Neural crest cell (in vitro differentiated cells): ENCODE measurements at regions not wholly inside any gene's neighbourhood (a gene's known extent, or its start where the extent isn't known, plus 50 kb on each side); places are given as distances from the start of the nearest gene placed in this dataset.

Experiments used
- DNase-seq: peaks from one replicate; pipeline ENCODE4 v3.0.0; 2021; ENCODE audit warnings: low read depth, mixed read lengths, low spot score
- H3K27ac Mint-ChIP-seq: one replicate; pipeline ENCODE4 v1.8.0; 2021; ENCODE audit warnings: mild to moderate bottlenecking, mixed read lengths; ENCODE audit not compliant: unreplicated experiment
- H3K27me3 Mint-ChIP-seq: 2 replicates; pipeline ENCODE4 v1.8.0; 2021; ENCODE audit warnings: low read depth, mild to moderate bottlenecking, mixed read lengths
- H3K36me3 Mint-ChIP-seq: 2 replicates; pipeline ENCODE4 v1.8.0; 2021; ENCODE audit warnings: low read depth, mild to moderate bottlenecking, mixed read lengths
- H3K4me1 Mint-ChIP-seq: 2 replicates; pipeline ENCODE4 v1.8.0; 2021; ENCODE audit warnings: mixed read lengths
- H3K4me3 Mint-ChIP-seq: one replicate; pipeline ENCODE4 v1.8.0; 2021; ENCODE audit warnings: mild to moderate bottlenecking, mixed read lengths
- H3K9me3 Mint-ChIP-seq: 2 replicates; pipeline ENCODE4 v1.8.0; 2021; ENCODE audit warnings: mixed read lengths
- TF ChIP-seq, protein P1 (sequence below): fragments of 200-600 bp; sonication (generic); conservative IDR thresholded peaks from 2 replicates; pipeline ENCODE4 v1.5.0; 2021; ENCODE audit warnings: antibody characterized with exemption, mild to moderate bottlenecking

DNA sequence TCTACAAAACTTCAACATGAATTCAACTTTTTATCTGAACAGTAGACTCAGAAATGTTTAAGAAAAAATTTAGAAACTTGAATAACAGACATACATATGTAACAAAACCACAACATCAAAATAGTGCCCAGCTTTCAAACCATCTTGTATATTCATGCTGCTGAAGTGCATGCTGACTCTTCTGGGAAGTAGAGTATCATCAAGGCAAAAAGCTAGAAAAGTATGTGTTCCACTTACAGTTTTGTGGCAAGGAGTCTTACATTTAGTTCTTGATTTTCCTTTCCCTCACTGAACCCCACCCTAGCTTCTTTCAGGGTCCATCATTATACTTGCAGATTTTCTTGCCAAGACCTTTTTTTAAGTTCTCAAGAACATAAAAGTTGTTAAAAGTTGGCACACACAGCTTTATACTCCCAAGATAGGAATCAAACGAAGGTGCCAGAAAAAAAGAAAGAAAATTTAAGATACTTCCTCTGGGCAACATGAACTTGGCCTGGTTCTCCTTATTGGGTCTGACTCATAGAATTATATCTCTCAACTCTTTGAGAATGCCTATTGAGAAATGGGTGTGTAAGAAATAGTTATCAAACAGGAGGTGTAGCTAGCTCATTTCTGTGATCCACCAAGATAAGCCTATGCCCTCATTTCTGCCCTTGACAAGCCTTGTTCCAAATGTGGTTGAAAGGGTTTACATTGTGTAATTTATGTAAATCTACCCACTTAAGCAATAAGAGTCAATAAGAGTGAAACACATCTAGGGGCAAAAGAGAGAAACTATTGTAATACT is 667.6 kb upstream of the ACVR2A start:
- H3K27ac Mint-ChIP-seq = no peak overlapping the region
- H3K4me3 Mint-ChIP-seq = no peak overlapping the region
- DNase-seq = no peak
- H3K36me3 Mint-ChIP-seq = peaks cover 3% of the 10 kb centered on the region
- H3K4me1 Mint-ChIP-seq = peaks cover 14% of the 10 kb centered on the region
- TF ChIP-seq, protein P1, sequence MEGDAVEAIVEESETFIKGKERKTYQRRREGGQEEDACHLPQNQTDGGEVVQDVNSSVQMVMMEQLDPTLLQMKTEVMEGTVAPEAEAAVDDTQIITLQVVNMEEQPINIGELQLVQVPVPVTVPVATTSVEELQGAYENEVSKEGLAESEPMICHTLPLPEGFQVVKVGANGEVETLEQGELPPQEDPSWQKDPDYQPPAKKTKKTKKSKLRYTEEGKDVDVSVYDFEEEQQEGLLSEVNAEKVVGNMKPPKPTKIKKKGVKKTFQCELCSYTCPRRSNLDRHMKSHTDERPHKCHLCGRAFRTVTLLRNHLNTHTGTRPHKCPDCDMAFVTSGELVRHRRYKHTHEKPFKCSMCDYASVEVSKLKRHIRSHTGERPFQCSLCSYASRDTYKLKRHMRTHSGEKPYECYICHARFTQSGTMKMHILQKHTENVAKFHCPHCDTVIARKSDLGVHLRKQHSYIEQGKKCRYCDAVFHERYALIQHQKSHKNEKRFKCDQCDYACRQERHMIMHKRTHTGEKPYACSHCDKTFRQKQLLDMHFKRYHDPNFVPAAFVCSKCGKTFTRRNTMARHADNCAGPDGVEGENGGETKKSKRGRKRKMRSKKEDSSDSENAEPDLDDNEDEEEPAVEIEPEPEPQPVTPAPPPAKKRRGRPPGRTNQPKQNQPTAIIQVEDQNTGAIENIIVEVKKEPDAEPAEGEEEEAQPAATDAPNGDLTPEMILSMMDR = no peak
- H3K27me3 Mint-ChIP-seq = no peaks in the 10 kb centered on the region
- peaks cover 6% of the 10 kb centered on the region for H3K9me3 Mint-ChIP-seq

GRCh38 chr2:147174824-147175254 is 670.0 kb upstream of the ACVR2A start:
- TF ChIP-seq, protein P1 = no peak
- no peak overlapping the region for H3K27ac Mint-ChIP-seq

DNA sequence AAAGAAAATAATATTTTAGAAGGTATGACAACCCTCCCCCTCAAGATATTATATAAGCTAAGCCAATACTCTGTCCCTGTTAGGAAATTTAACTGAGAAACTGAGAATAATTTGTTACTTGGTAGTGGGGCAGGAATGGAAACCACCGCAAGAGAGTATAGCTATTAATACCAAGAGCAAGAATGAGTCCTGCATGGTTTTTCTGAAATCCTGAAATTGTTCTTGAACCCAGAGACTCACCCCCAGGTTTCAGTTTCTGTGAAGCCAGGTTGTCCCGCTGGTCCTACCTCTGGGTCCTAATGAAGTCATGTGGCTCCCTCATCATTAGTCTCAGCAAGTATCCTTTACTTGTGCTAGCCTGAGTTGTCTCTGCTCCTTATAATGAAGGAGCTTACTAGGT is 671.0 kb upstream of the ACVR2A start:
- Mint-ChIP-seq H3K27me3 (no peaks in the 10 kb centered on the region), H3K4me1 (peaks cover 16% of the 10 kb centered on the region), H3K27ac (no peak overlapping the region)

More at GRCh38 chr2:147174824-147175254, 670.0 kb upstream of the ACVR2A start:
- Mint-ChIP-seq H3K27me3 (no peaks in the 10 kb centered on the region), H3K4me1 (peaks cover 16% of the 10 kb centered on the region), H3K4me3 (no peak overlapping the region), H3K9me3 (peaks cover 7% of the 10 kb centered on the region), H3K36me3 (peaks cover 3% of the 10 kb centered on the region)
- no peak for DNase-seq

GRCh38 chr2:147173189-147173581 is 671.6 kb upstream of the ACVR2A start:
- Mint-ChIP-seq H3K27me3 (no peaks in the 10 kb centered on the region), H3K4me1 (peaks cover 16% of the 10 kb centered on the region), H3K36me3 (peaks cover 3% of the 10 kb centered on the region), H3K9me3 (peaks cover 7% of the 10 kb centered on the region), H3K27ac (no peak overlapping the region), H3K4me3 (no peak overlapping the region)
- DNase-seq = no peak
- TF ChIP-seq, protein P1 = no peak

More for the DNA sequence above, 671.0 kb upstream of the ACVR2A start:
- H3K4me3 Mint-ChIP-seq = no peak overlapping the region
- no peak for DNase-seq
- H3K9me3 Mint-ChIP-seq = peaks cover 5% of the 10 kb centered on the region
- peaks cover 3% of the 10 kb centered on the region for H3K36me3 Mint-ChIP-seq
- TF ChIP-seq, protein P1 = no peak

DNA sequence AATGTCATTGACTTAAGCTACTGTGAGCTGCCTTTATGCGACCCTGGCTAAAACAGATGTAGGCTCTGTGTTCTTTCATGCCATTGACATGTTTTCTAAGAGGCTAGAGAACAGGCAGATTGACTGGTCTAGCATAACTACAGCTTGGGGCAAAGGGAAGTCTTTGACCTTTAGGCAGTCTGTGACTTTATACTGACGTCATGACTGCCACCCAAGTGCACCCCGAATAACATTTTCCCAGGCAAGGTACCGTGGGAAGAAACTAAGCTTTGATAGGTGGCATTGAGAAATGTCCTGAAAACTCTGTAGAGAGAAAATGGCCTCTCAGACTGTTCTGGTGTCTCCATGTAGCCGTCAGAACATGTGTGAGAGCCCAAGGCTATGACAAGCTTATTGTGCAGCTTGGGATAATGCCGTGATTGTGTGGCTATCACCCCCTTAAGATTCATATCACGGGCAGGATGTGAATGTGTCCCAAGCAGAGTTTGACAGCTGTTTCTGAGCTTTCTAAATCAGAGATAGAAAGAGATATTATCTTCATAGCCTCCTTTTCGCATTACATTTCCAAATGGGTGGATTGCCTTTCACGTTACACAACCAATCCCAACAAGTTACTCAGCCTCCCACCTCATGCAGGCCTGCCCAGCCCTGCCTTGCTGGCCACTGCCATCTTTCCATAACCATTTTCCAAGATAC is 672.2 kb upstream of the ACVR2A start:
- no peaks in the 10 kb centered on the region for H3K27me3 Mint-ChIP-seq
- no peak overlapping the region for H3K4me3 Mint-ChIP-seq
- H3K4me1 Mint-ChIP-seq = peaks cover 16% of the 10 kb centered on the region
- TF ChIP-seq, protein P1 = no peak
- H3K9me3 Mint-ChIP-seq = peaks cover 7% of the 10 kb centered on the region
- DNase-seq = no peak
- H3K36me3 Mint-ChIP-seq = peaks cover 3% of the 10 kb centered on the region
- peak overlapping the region; percentile 77 for H3K27ac Mint-ChIP-seq
